Endothelial cell of umbilical vein (primary cell): ENCODE measurements at regions not wholly inside any gene's neighbourhood (a gene's known extent, or its start where the extent isn't known, plus 50 kb on each side); places are given as distances from the start of the nearest gene placed in this dataset.

Source experiments
- BruUV-seq: library from RNA; stranded (reverse); fragments of 400-500 nt; replicated peaks from 2 replicates; lab custom pipeline; 2021; lab: Mats Ljungman, UMichigan
- CTCF ChIA-PET: fragments of 300-600, 350-600 bp; sonication (Branson Sonifier 250); formaldehyde crosslinking; loops from one replicate; lab custom pipeline; 2021; ENCODE audit warnings: antibody characterized with exemption, inconsistent platforms; lab: Charles Lee
- POLR2A ChIA-PET: fragments of 300-600, 350-600 bp; sonication (Branson Sonifier 250); formaldehyde crosslinking; loops from one replicate; lab custom pipeline; 2021; ENCODE audit warnings: antibody characterized with exemption, inconsistent platforms; lab: Charles Lee
- DNase-seq: peaks from one replicate; pipeline ENCODE4 v3.0.0-alpha.2; 2011; ENCODE audit warnings: low read depth, low spot score
- FAIRE-seq: peaks from 2 replicates; lab custom pipeline; 2011; peaks lifted over from hg19 to GRCh38; lab: Jason Lieb, UNC
- H2AFZ ChIP-seq: 2 replicates; pipeline ENCODE4 v1.6.0; 2012; ENCODE audit warnings: low read depth, low read length, control low read depth, inconsistent platforms
- H3K27ac ChIP-seq: 2 replicates; pipeline ENCODE4 v1.5.1; 2011; ENCODE audit warnings: low read depth, mild to moderate bottlenecking, control low read depth, low read length, moderate library complexity; ENCODE audit not compliant: insufficient read depth
- H3K27me3 ChIP-seq, 2 experiments: 2 replicates each; pipeline versions ENCODE4 v1.6.0 to v1.6.1; 2011; ENCODE audit warnings: low read length in 2 of 2, mixed read lengths in 1 of 2; ENCODE audit not compliant: control insufficient read depth in 2 of 2, insufficient read depth in 2 of 2
- H3K36me3 ChIP-seq, 2 experiments: 2 replicates in 1 of 2; 3 replicates in 1 of 2; pipeline ENCODE4 v1.5.1; 2011; ENCODE audit warnings: low read length in 2 of 2, mild to moderate bottlenecking in 1 of 2, moderate library complexity in 1 of 2; ENCODE audit not compliant: control insufficient read depth in 2 of 2, insufficient read depth in 2 of 2; ENCODE audit errors: extremely low read depth in 1 of 2
- H3K4me1 ChIP-seq: 3 replicates; pipeline ENCODE4 v1.5.1; 2011; ENCODE audit warnings: mild to moderate bottlenecking, low read length; ENCODE audit not compliant: control insufficient read depth, insufficient read depth; ENCODE audit errors: extremely low read depth
- H3K4me2 ChIP-seq: 2 replicates; pipeline ENCODE4 v1.6.1; 2011; ENCODE audit warnings: low read length, control low read depth, mixed read lengths; ENCODE audit not compliant: insufficient read depth
- H3K4me3 ChIP-seq, 3 experiments: fragments of 200-600 bp in 1 of 3; sonication (generic), shearing (Covaris generic) in 1 of 3; replicated peaks in 1 of 3; 2 replicates each; pipeline ENCODE4 v1.5.1; 2011 to 2016; ENCODE audit warnings: control low read depth in 3 of 3, low read length in 3 of 3, mild to moderate bottlenecking in 2 of 3, inconsistent platforms in 1 of 3, low read depth in 1 of 3, moderate library complexity in 1 of 3; ENCODE audit not compliant: insufficient read depth in 1 of 3
- H3K79me2 ChIP-seq: 2 replicates; pipeline ENCODE4 v1.6.0; 2012; ENCODE audit warnings: low read length, inconsistent platforms; ENCODE audit not compliant: control insufficient read depth, insufficient read depth
- H3K9ac ChIP-seq: replicated peaks from 2 replicates; pipeline ENCODE3; 2011; ENCODE audit warnings: low read length, control low read depth; ENCODE audit not compliant: insufficient read depth; ENCODE audit errors: extremely low read depth
- H3K9me1 ChIP-seq: replicated peaks from 3 replicates; pipeline ENCODE4 v1.6.0; 2011; ENCODE audit warnings: mild to moderate bottlenecking, low read length; ENCODE audit not compliant: control insufficient read depth, insufficient read depth; ENCODE audit errors: extremely low read depth
- H3K9me3 ChIP-seq: replicated peaks from 2 replicates; pipeline ENCODE4 v1.5.1; 2012; ENCODE audit warnings: low read length, inconsistent platforms; ENCODE audit not compliant: control insufficient read depth, insufficient read depth
- H4K20me1 ChIP-seq: replicated peaks from 2 replicates; pipeline ENCODE3; 2011; ENCODE audit warnings: mild to moderate bottlenecking, low read length; ENCODE audit not compliant: control insufficient read depth, insufficient read depth; ENCODE audit errors: extremely low read depth
- EZH2 ChIP-seq: IDR thresholded peaks from 2 replicates; pipeline ENCODE4 v1.6.1; 2012; ENCODE audit warnings: borderline replicate concordance, low read depth, mild to moderate bottlenecking, moderate library complexity, low read length, inconsistent platforms; ENCODE audit not compliant: severe bottlenecking
- FOS ChIP-seq: IDR thresholded peaks from 2 replicates; pipeline ENCODE4 v1.6.1; 2011; ENCODE audit warnings: mild to moderate bottlenecking, low read length, moderate library complexity, borderline replicate concordance; ENCODE audit not compliant: insufficient read depth
- GATA2 ChIP-seq: IDR thresholded peaks from 2 replicates; pipeline ENCODE4 v1.7.0; 2011; ENCODE audit warnings: low read depth, mild to moderate bottlenecking, moderate library complexity, mixed read lengths, low read length; ENCODE audit not compliant: insufficient read length, insufficient read depth
- JUN ChIP-seq: IDR thresholded peaks from 2 replicates; pipeline ENCODE4 v1.6.1; 2011; ENCODE audit warnings: borderline replicate concordance, low read depth; ENCODE audit not compliant: insufficient read length, insufficient read depth
- MAX ChIP-seq: IDR thresholded peaks from 2 replicates; pipeline ENCODE4 v1.6.1; 2011; ENCODE audit not compliant: insufficient read depth, insufficient read length
- MYC ChIP-seq: IDR thresholded peaks from one replicate; pipeline ENCODE4 v1.6.1; 2011; ENCODE audit warnings: mild to moderate bottlenecking, low read depth, low read length
- POLR2A ChIP-seq: IDR thresholded peaks from 2 replicates; pipeline ENCODE4 v1.6.1; 2012; ENCODE audit warnings: low read depth, mild to moderate bottlenecking, control low read depth, low read length
- POLR2AphosphoS5 ChIP-seq: IDR thresholded peaks from 2 replicates; pipeline ENCODE4 v1.6.1; 2012; ENCODE audit warnings: low read depth, mild to moderate bottlenecking, control low read depth, low read length, moderate library complexity; ENCODE audit not compliant: insufficient read depth
- dilution Hi-C: fragments of 300-500 bp; cut with MboI; formaldehyde crosslinking; loops from one replicate; pipeline ENCODE4 v1.15.0; 2019; ENCODE audit warnings: low sequenced_read_pairs; ENCODE audit not compliant: extremely low pct_ligation_motif_present
- intact Hi-C: fragments of 100-400 bp; cut with micrococcal nuclease; formaldehyde crosslinking; loops from one replicate; pipeline ENCODE4 v1.10.0; 2022
- TF ChIP-seq, protein P1 (sequence below), 2 donors: IDR thresholded peaks; 1 replicate in 1 of 2; 2 replicates in 1 of 2; pipeline ENCODE4 v1.5.1; 2011; ENCODE audit warnings: low read length in 2 of 2, mild to moderate bottlenecking in 2 of 2, moderate library complexity in 2 of 2, control low read depth in 1 of 2, inconsistent platforms in 1 of 2, low read depth in 1 of 2; ENCODE audit not compliant: insufficient read depth in 1 of 2; ENCODE audit errors: extremely low read depth in 1 of 2

DNA sequence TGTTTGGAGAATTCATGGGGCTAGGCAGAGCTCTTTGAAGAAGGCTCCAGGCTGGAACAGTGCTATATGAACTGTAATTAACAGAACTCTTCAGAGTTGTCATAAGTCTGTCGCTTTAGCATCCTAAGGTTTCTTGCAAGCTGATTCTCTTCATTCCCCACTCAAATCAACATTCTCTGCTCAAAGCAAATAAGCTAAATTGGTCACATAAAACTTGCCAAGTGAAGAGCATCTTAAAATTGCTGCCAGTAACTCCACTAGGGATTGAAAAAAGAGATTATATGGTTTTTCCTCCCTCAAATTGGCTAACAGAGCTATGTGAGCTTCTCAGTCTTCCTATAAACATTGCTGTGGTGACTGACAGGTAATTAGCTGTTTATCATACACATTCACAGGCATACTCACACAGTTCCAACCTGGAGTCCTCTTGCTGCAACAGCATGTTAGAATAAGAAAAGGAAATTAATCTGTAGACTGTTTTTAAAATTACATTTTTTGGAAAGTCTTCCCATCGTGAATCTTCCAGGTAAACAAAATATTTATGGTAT, 298.5 kb upstream of the ATP10B start:
- no peaks in the 10 kb centered on the region for H3K27me3 ChIP-seq
- no peaks in the 10 kb centered on the region for H4K20me1 ChIP-seq
- ChIA-PET CTCF (no interaction called here), POLR2A (no interaction called here)
- H3K4me1 ChIP-seq, result no peaks in the 10 kb centered on the region
- H3K4me3 ChIP-seq, result no peak overlapping the region
- no peak overlapping the region for H3K9ac ChIP-seq
- intact Hi-C loops (no loop called here), dilution Hi-C loops (no loop called here)
- TF ChIP-seq, protein P1, sequence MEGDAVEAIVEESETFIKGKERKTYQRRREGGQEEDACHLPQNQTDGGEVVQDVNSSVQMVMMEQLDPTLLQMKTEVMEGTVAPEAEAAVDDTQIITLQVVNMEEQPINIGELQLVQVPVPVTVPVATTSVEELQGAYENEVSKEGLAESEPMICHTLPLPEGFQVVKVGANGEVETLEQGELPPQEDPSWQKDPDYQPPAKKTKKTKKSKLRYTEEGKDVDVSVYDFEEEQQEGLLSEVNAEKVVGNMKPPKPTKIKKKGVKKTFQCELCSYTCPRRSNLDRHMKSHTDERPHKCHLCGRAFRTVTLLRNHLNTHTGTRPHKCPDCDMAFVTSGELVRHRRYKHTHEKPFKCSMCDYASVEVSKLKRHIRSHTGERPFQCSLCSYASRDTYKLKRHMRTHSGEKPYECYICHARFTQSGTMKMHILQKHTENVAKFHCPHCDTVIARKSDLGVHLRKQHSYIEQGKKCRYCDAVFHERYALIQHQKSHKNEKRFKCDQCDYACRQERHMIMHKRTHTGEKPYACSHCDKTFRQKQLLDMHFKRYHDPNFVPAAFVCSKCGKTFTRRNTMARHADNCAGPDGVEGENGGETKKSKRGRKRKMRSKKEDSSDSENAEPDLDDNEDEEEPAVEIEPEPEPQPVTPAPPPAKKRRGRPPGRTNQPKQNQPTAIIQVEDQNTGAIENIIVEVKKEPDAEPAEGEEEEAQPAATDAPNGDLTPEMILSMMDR (IDR thresholded peaks at IDR 0.05; ENCODE audit: extremely low read depth in 1 of 2, insufficient read depth in 1 of 2, low read depth in 1 of 2, low read length in 2 of 2), result no peak
- TF ChIP-seq POLR2AphosphoS5 (no peak), GATA2 (no peak), EZH2 (no peak), FOS (no peak), MYC (no peak), POLR2A (no peak), JUN (no peak), MAX (no peak)
- no peaks in the 10 kb centered on the region for H3K79me2 ChIP-seq
- peaks cover 2% of the 10 kb centered on the region for H3K9me3 ChIP-seq
- no peaks in the 10 kb centered on the region for H3K36me3 ChIP-seq
- H3K4me2 ChIP-seq, result no peak overlapping the region
- no peak overlapping the region for H2AFZ ChIP-seq
- no peak for FAIRE-seq
- H3K27ac ChIP-seq, result no peak overlapping the region
- no peak for DNase-seq
- BruUV-seq, result no TSS peak
- no peaks in the 10 kb centered on the region for H3K9me1 ChIP-seq
